NB4 (cell line): ENCODE measurements at regions not wholly inside any gene's neighbourhood (a gene's known extent, or its start where the extent isn't known, plus 50 kb on each side); places are given as distances from the start of the nearest gene placed in this dataset.

Source experiments
- CTCF ChIP-seq: IDR thresholded peaks from one replicate; pipeline ENCODE4 v1.5.1; 2012; ENCODE audit warnings: low read depth, low read length
- POLR2A ChIP-seq: IDR thresholded peaks from 2 replicates; pipeline ENCODE4 v1.6.1; 2011; ENCODE audit warnings: mild to moderate bottlenecking; ENCODE audit not compliant: insufficient read length; ENCODE audit errors: extremely low read depth

- TF ChIP-seq CTCF = no peak
- no peak for TF ChIP-seq POLR2A
Measured at GRCh38 chr15:93359060-93359408, 270.0 kb upstream of the RGMA start.
